ENCODE measurements at regions not wholly inside any gene's neighbourhood (a gene's known extent, or its start where the extent isn't known, plus 50 kb on each side); places are given as distances from the start of the nearest gene placed in this dataset.

- Histone ChIP-seq H3K27me3 (no peaks in the 10 kb centered on the region), H3K79me2 (no peaks in the 10 kb centered on the region), H3K9me3 (ENCODE audit: low read depth) (no peaks in the 10 kb centered on the region), H2AFZ (no peak overlapping the region), H3K4me1 (ENCODE audit: insufficient read depth) (no peaks in the 10 kb centered on the region), H3K36me3 (replicated peaks; ENCODE audit: insufficient read depth, low read depth) (no peaks in the 10 kb centered on the region), H4K20me1 (ENCODE audit: insufficient read depth, poor library complexity, severe bottlenecking) (no peaks in the 10 kb centered on the region), H3K9me2 (replicated peaks; ENCODE audit: insufficient read depth) (no peaks in the 10 kb centered on the region), H3K4me2 (no peak overlapping the region), H3K4me3 (no peak overlapping the region), H3K27ac (no peak overlapping the region)
- no peak for DNase-seq (ENCODE audit: low spot score)
- TF ChIP-seq CTCF (IDR thresholded peaks at IDR 0.05; ENCODE audit: poor library complexity) (no peak), EZH2phosphoT487 (IDR thresholded peaks at IDR 0.05; ENCODE audit: low read depth, severe bottlenecking, unreplicated experiment) (no peak), EZH2 (IDR thresholded peaks at IDR 0.05; ENCODE audit: borderline replicate concordance) (no peak)
- WGBS (ENCODE audit: low lambda C conversion rate, missing lambda C conversion rate): 91% methylated on average over 9 of the region's 9 CpGs
Observed at GRCh38 chr10:2905851-2906250, 161.5 kb upstream of the PFKP start.

- 87% methylated on average over 6 of the region's 6 CpGs for WGBS (ENCODE audit: low lambda C conversion rate, missing lambda C conversion rate)
- TF ChIP-seq CTCF (IDR thresholded peaks at IDR 0.05; ENCODE audit: poor library complexity) (no peak), EZH2 (IDR thresholded peaks at IDR 0.05; ENCODE audit: borderline replicate concordance) (no peak), EZH2phosphoT487 (IDR thresholded peaks at IDR 0.05; ENCODE audit: low read depth, severe bottlenecking, unreplicated experiment) (no peak)
Observed at GRCh38 chr10:2900530-2900929, 166.8 kb upstream of the PFKP start.

GRCh38 chr10:2899246-2899951 is 167.9 kb upstream of the PFKP start:
- Histone ChIP-seq H4K20me1 (ENCODE audit: insufficient read depth, poor library complexity, severe bottlenecking) (no peaks in the 10 kb centered on the region), H3K4me2 (no peak overlapping the region), H3K36me3 (replicated peaks; ENCODE audit: insufficient read depth, low read depth) (no peaks in the 10 kb centered on the region), H3K27me3 (peaks cover 4% of the 10 kb centered on the region), H3K79me2 (no peaks in the 10 kb centered on the region), H3K9me3 (ENCODE audit: low read depth) (no peaks in the 10 kb centered on the region), H3K4me1 (ENCODE audit: insufficient read depth) (no peaks in the 10 kb centered on the region), H3K4me3 (no peak overlapping the region), H3K9me2 (replicated peaks; ENCODE audit: insufficient read depth) (no peaks in the 10 kb centered on the region), H2AFZ (no peak overlapping the region), H3K27ac (no peak overlapping the region)
- TF ChIP-seq CTCF (IDR thresholded peaks at IDR 0.05; ENCODE audit: poor library complexity): no peak
- TF ChIP-seq EZH2phosphoT487 (IDR thresholded peaks at IDR 0.05; ENCODE audit: low read depth, severe bottlenecking, unreplicated experiment): no peak
- TF ChIP-seq EZH2 (IDR thresholded peaks at IDR 0.05; ENCODE audit: borderline replicate concordance): no peak
- 90% methylated on average over 18 of the region's 19 CpGs for WGBS (ENCODE audit: low lambda C conversion rate, missing lambda C conversion rate)
- no peak for DNase-seq (ENCODE audit: low spot score)

More at GRCh38 chr10:2900530-2900929, 166.8 kb upstream of the PFKP start:
- H3K4me2 ChIP-seq: no peak overlapping the region
- H2AFZ ChIP-seq: no peak overlapping the region
- H4K20me1 ChIP-seq (ENCODE audit: insufficient read depth, poor library complexity, severe bottlenecking): no peaks in the 10 kb centered on the region
- H3K4me3 ChIP-seq: no peak overlapping the region
- no peaks in the 10 kb centered on the region for H3K9me3 ChIP-seq (ENCODE audit: low read depth)
- DNase-seq (ENCODE audit: low spot score): no peak
- no peaks in the 10 kb centered on the region for H3K4me1 ChIP-seq (ENCODE audit: insufficient read depth)
- no peak overlapping the region for H3K27ac ChIP-seq
- no peaks in the 10 kb centered on the region for H3K9me2 ChIP-seq (replicated peaks; ENCODE audit: insufficient read depth)
- H3K36me3 ChIP-seq (replicated peaks; ENCODE audit: insufficient read depth, low read depth): no peaks in the 10 kb centered on the region
- no peaks in the 10 kb centered on the region for H3K79me2 ChIP-seq
- H3K27me3 ChIP-seq: peaks cover under 1% of the 10 kb centered on the region
